Stimulated activated CD4-positive, alpha-beta T cell treated with anti-CD3 and anti-CD28 coated beads, Interleukin-4, amount 100 ng/mL, for 1 hour (primary cell): ENCODE measurements at regions not wholly inside any gene's neighbourhood (a gene's known extent, or its start where the extent isn't known, plus 50 kb on each side); places are given as distances from the start of the nearest gene placed in this dataset.

Source experiments
- DNase-seq: peaks from one replicate; pipeline ENCODE4 v3.0.0-alpha.2; 2020

DNA sequence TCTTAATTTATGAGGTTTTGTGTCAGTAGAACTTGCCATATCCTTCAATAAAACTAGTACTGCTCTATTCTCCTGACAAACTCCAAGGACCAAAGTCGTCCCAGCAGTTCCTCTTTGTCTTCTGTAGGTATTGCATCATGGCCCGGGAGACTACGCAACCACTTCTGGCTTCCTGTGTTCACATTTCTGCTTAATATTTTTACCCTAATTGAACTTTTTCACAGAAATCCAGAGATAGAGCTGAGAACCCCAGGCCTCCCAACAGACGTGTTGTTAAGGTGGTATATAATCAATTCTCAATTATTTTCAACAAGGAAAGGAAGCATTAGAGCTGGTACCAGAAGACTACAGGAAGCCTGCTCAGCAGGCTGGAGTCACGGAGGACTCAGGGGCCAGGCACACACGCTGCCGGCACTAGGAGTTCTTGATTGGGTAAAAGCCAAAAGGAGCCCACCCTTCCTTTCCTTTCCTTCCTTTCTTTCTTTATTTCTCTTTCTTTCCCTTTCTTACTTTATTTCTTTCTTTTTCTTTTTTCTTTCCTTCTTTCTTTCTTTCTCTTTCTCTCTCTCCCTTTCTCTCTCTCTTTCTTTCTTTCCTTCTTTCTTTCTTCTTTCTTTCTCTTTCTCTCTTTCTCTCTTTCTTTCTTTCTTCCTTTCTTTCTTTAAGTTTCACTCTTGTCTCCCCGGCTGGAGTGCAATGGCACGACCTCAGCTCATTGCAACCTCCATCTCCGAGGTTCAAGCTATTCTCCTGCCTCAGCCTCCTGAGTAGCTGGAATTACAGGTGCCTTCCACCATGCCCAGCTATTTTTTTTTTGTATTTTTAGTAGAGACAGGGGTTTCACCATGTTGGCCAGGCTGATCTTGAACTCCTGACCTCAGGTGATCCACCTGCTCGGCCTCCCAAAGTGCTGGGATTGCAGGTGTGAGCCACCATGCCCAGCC, 173.7 kb downstream of the ZBTB18 start:
- no peak for DNase-seq

DNA sequence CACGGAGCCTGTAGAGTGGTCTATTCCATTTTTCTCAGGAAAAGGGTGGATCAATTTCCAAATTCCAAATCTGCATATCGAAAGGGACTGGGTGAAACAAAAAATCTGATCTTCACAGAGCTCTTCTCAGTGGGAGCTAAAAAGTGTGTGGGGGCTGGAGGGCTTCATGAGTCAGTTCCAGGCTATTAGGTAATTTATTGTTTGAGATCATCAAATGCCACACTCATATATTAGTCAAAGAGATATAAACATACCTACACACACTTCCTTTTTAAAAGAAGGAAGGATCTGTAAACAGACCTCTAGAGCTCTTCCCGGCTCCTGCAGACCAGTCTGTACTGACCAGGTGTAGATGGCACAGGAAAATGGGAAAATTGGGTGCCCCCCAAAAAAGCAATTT, 175.4 kb downstream of the ZBTB18 start:
- DNase-seq = no peak

DNA sequence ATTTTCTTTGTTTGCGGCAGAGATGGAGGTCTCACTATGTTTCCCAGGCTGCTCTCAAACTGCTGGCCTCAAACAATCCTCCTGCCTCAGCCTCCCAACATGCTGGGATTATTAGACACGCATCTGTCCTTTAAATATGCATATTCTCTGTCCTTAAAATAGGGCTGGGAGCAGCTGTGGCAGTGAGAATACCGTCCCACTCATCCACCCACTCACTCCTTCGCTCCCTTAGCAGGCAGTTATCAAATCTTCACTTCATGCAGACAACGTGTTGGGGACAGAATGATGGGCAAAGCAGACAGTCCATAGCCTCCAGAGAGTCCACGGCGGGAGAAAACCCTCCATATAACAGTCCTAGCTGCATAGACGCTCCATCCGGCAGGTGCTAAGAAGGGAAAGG, 179.4 kb downstream of the ZBTB18 start:
- DNase-seq = no peak

DNA sequence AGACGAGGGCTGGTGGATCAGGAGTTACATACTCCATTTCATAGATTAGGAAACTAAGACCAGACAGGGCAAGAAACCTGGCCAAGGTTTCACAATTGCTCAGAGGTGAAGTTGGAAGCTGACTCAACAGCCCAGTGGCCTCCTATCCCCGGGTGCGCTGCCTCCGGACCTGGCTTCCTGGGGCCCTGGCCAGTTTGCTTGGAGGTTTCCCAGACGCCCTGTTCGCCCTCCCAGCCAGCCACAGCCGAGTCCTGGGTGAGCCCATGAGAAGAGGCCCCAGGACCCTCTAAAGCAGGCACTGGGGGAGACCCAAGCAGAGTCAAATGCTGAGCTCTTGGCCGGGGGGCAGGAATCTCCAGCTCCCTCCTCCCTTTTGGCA, 180.1 kb downstream of the ZBTB18 start:
- no peak for DNase-seq

DNA sequence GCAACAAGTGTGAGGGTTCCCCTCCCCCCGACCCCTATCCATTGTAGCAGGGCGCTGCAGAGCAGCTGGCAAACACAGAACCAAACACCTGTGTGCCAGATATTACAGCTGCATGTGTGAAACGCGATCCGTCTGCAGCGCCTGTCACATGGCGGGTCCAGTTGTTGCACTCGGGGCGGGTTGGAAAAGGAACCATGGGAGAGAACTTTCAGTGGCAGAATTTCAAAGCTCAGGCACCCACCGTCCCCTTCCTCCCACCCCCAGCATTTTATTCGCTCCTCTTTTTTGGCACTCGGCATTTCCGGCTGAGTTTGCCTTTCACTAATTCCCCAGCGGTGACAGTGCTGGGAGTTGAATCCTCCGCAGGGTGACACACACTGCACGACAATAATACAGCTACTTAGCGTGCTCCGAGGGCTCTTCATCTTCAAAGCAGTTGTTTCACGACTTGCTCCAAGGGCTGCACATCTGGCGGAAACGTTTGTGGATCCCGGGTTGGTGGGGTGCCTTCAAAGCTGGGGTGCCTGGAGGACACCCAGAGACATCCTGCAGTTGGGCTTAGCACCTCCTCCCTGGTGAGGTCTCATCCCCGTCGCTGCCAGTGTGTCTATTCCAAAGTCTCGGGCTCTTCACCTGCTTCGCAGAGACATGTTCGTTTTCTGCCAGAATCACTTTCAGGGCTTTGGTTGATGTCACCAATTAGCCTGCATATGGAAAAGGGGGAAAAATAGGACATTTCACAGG, 180.7 kb downstream of the ZBTB18 start:
- no peak for DNase-seq

DNA sequence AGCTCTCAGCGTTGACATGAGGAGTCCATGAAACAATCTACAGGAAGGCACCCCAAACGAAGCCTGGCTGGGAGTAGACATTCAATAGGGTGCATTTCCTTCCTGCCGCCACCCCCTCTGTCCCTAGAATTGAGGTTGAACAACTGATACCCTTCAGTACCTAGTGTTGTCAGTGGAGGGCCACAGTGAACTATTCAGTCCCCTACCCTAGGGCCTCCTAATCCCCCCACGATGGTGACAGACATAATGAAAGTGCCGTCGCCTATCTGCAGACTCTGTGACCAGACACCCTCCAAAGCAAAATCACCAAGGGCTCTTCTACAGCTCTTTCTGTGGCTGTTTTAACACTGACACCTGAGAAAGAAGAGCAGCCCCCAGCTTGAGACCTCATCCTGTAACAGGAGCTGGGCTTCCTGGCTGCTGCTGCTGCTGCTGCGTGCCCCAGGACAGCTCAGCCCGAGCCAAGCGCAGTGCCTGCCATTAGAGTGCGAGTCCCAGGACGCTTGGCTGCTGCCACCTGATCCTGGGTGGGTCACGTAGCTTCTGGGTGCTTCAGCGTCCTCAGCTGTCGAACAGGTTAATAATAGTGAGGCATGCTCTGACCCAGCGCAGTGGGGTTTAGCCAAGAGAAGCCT, 183.0 kb downstream of the ZBTB18 start:
- no peak for DNase-seq

DNA sequence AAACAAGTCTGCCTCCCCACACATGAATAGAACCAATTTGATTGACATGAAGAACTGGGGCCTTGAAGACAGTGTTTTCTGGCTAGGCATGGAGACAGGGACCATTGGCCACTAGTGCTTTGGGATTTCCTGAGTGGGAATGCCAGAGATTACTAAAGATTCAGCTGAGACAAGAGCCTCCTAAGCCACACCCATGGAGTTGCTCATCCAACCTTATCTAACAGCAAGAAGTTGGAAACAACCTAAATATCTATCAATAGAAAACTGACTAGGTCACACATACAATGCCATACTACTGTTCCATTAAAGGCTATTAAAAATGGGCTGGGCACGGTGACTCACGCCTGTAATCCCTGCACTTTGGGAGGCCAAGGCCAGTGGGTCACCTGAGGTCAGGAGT, 184.1 kb downstream of the ZBTB18 start:
- DNase-seq = no peak

DNA sequence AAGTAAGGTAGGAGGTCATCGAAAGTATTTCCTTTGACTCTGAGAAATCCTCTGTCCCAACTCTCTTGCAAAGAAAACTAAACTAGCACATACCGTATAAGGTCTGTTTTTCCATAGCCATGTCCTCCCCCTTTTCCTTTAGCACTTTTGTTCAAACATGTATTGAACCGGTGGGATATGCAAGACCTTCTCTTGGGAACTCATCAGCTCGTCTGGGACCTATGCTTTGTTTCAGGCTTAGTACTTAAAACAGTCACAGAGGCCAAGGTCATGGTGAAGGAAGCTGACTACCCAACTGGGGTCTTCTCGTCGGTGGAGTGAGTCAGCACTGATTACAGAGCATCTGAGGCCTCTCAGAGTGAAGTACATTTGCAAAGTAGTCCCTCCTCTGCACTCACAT, 185.0 kb downstream of the ZBTB18 start:
- DNase-seq = no peak

DNA sequence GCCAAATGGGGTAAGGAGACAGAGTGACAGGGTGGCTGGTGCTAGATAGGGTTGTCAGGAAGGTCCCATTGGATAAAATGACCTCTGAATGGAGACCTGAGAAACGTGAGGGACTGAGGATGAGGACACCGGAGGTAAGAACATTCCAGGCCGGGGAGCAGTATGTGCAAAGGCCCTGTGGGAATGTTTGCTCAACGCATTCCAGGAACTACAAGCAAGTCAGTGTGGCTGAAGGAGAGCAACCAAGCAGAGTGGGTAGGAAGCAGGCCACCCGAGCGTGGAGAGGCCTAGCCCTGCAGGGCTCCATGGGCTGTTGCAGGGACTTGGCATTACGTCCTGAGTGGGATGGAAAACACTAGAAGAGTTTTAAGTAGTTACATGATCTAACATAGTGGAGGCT, 185.6 kb downstream of the ZBTB18 start:
- no peak for DNase-seq

DNA sequence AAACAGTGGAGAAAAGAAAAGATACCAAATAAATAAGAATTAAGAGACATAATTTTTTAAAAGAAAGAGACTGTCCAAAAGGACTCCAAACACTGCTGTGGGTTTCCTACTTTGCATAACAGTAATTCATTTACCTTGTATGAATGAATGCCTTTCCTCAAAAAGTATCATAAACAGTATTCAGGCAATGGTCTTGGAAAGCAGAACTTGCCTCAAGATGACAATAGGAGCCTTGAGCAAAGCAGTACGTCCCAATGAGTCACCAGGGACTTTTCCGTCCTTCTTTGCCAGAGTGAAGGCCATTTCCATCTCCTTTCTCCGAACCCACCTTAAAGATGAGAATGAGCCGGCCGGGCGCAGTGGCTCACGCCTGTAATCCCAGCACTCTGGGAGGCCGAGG, 186.4 kb downstream of the ZBTB18 start:
- DNase-seq = no peak

DNA sequence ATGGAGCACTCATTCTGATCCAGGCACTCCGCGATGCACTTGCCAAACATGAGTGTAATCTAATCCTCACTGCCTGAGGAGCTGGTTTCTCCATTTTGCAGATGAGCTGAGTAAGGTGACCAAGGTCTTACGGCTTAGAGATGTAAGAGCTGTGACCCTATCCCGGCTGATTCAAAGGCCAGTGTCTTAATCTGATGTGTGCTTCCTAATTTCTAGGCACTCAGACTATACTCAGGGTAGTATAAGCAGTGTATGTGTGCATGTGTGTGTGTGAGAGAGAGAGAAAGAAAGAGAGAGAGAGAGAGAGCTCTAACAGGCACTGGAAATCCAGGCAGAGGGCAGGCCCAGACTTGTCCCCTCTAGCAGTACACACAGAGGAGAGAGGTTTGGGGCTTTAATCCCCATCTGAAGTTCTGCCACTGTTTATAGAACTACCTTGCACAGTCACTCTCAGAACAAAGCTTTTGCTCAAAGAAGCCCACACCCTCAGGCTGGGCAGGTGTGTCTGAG, 188.2 kb downstream of the ZBTB18 start:
- DNase-seq = no peak

DNA sequence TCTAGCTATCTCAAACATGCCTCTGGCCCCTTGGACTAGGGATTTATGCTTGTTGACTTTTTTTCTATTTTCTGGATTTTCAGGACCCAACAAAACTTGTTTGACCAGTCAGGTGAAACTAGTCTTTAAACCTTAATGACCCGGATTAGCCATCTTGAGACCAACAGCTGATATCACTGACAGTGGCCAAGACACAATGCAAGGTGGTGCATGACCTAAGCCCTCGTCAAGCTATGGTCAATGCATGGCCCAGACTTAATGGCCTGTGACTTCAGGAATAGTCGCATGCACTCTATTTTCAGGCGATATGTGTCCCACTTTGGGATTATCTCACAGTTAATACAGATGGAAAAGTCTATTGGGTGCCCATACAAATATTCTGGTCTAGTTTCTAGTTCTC, 190.4 kb downstream of the ZBTB18 start:
- DNase-seq = no peak

DNA sequence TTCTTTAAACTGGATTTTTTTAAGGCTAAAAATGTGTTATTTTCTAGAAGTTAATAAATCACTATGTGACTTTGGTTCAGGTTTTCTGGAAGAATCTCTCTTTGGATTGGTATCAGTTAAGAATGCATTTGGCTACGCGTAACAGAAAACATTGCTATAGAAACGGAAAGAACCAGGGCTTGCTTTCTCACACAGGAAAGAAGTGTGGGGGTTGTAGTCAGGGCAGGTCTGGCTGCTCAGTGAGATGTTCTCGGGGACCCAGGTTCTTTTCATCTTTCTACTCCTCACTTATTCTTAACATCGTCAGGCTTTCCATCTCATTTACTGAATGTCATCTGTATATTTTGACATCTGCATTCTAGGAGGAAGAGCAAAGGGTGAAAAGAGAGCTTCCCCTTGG, 191.4 kb downstream of the ZBTB18 start:
- DNase-seq = no peak

DNA sequence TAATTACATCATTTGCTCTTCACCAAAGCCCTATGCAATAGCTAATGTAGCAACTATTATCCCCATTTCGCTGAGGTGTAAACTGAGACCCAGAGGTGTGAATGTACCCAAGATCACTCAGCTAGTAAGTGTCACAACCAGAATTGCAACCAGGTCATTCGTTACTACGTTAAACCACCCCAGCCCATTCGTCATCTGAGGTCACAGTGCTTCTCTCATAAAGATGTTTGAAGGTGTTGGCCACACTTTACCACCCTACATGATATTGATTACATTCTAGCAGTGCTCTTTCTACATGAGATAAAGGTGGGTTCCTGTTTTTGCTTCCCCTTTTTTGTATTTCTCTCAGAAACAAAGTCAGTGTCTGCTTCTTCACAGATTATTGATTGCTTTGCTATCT, 195.3 kb downstream of the ZBTB18 start:
- no peak for DNase-seq

DNA sequence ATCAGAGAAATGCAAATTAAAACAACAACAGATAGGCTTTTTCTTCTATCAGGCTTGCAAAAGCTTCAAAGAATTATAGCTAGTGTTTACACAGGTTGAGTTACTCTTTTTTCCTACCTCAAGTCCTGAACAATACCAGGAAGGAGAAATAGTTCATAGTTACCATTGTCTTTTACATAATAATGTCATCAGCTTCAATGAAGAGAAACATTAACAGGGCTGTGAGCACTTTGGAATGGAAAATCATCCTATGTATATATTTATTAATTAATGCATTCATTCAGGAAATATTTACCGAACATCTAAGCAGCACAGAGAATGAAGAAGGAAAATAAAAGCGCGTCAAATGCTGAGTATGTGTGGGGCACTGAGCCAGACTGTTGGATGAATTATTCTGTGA, 197.3 kb downstream of the ZBTB18 start:
- no peak for DNase-seq

DNA sequence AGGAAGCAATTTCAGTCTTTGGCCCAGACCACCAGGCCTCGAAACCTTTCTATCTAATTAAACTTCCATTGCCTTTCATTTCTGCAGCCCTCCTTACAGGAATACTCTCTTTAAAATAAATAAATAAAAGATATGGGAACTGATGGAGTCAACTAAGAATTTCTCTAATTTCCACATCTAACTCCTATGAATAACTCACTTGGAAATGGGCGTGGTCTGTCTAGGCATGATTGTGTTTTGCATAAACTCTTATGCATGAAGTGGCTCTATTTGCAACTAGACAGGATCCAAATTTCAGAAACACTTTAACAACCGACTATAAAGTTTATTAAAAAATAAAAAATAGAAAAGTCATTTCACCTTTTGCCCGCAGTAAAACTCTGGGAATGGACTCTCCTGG, 199.5 kb downstream of the ADSS2 start:
- DNase-seq = no peak

DNA sequence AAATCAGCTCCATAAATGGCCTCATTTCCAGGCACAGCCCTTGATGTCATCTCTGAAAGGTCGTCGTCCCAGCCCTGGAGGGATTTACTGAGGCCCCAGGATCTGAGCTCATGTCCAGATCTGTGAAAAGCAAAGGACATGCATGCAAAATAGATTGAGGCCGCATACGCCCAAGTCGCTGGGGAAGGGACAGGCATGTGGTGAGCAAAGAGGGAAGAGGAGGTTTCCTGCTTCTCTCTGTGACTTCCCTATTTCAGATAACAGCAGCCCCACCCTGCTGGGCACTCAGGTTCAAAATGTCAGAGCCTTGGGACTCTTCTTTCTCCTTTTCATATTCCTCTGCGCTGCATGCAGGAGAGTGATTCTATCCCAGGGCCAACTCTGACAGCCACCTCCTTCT, 197.2 kb downstream of the ADSS2 start:
- DNase-seq = no peak

DNA sequence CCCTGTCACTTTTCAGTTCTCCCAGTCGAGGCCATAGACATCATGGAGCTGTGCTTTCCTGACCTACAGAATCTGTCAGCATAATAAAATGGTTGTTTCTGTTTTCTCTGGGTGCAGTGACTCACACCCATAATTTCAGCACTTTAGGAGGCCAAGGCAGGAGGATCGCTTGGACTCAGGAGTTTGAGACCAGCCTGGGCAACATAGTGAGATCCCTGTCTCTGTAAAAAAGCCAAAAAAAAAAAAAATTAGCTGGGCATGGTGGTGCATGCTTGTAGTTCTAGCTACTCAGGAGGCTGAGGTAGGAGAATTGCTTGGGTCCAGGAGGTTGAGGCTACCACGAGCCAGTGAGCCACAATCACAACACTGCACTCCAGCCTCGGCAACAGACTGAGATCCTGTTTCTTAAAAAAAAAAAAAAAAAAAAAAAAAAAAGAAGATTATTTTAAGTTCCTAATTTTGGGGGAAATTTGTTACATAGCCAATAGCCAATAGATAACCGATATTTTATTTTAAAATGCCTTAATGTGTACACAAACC, 196.2 kb downstream of the ADSS2 start:
- DNase-seq = no peak

DNA sequence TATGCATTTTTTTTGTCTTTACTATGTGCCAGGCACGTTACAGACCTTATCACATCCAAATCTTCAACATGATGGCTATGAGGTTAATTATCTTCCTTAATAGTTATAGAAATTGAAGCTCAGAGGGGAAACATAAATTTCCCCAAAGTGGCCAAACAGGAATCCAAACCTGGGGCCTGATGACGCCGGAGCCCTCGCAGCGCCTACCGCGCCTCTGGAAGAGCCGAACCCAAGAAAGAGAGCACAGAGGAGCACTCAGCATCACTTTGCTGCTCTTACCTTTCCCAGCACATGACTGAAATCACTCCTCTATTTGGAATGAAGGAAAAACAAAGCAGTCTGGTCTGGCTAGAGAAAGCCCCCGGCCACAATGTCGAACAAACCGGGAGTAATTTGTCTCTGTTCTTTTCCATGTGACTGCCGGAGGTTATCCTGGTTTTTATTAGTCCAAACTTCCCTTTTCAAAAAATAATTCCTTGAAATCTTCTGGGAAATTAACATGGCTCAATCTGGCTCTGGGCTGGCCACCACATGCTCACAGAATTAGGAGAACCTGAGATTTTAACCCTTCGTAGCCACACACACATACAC, 195.5 kb downstream of the ADSS2 start:
- no peak for DNase-seq

DNA sequence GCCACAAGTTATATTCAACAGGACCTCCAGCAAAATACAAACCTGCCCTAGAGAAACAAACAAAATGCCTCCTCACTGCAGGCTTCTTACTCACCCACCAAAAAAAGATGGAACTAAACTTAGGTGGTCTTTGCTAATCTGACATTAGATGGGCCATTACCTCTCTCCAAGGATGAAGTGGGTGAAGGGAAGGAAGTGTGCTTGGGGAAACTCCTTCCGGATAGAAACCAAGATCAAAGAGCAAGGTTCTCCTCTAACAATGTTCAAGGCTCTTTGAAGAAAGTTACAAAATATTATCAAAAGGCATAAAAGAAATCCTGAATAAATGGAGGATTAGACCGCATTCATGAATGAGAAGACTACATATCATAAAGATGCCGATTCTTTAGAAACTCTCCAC, 187.5 kb downstream of the ADSS2 start:
- DNase-seq = no peak

DNA sequence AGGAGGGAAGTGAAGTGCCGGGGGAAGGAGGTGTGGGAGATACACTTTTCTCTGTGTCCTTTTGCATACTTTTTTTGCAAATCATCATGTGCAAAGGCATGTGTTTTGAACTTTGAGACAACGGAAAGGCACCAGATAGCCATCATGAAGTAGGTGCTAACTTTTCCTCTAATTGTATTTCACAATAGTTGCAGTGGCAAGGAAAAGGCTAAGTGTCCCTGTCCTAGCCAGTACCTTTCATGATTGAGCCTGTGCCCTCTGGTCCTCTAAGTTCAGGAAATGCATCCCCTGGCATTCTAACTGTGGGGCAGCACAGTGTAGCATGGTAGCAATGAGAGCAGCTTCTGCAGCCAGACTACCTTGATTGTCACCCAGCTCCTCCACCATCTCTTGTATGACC, 186.2 kb downstream of the ADSS2 start:
- DNase-seq = no peak

DNA sequence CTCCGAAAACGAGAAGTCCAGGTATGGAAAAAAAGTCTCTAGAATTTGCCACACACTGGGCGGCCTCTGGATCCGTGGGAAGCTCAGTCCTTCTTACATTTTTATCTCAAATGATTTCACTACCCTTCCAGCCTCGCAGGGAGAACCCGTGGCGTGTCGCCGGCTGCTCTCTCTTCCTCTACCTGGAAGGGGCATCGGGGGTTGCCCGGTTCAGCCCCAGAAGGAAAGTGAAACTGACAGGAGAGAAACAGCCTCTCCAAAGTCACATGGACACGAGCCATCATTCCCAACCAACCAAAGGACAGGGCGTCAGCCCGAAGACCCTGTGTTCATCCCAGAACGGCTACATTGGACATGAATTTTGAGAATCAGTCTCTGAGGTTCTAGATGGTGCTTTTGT, 182.5 kb downstream of the ADSS2 start:
- no peak for DNase-seq

DNA sequence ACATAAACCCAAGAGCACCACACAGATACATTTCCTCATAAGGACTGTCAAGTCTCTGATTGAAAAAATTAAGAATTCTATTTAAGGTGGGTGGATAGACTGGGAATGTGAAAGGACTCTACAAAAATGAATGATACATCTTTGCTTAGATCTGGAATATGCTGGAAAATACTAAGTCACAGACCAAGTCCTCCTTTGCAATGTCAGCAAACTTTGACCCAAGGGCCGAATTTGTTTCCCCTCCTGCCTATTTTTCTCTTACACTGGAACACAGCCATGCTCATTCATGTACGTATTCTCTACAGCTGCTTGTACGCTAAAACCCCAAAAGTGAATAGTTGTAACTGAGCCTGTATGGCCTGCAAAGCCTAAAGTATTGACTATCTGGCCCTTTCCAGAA, 180.7 kb downstream of the ADSS2 start:
- no peak for DNase-seq
